ENCODE measurements at regions not wholly inside any gene's neighbourhood (a gene's known extent, or its start where the extent isn't known, plus 50 kb on each side); places are given as distances from the start of the nearest gene placed in this dataset.

- TF ChIP-seq CTCF (IDR thresholded peaks at IDR 0.05), result no peak
- TF ChIP-seq SIN3A (IDR thresholded peaks at IDR 0.05; ENCODE audit: borderline replicate concordance, insufficient read depth, low read depth, low read length), result no peak
- TF ChIP-seq, protein P1, sequence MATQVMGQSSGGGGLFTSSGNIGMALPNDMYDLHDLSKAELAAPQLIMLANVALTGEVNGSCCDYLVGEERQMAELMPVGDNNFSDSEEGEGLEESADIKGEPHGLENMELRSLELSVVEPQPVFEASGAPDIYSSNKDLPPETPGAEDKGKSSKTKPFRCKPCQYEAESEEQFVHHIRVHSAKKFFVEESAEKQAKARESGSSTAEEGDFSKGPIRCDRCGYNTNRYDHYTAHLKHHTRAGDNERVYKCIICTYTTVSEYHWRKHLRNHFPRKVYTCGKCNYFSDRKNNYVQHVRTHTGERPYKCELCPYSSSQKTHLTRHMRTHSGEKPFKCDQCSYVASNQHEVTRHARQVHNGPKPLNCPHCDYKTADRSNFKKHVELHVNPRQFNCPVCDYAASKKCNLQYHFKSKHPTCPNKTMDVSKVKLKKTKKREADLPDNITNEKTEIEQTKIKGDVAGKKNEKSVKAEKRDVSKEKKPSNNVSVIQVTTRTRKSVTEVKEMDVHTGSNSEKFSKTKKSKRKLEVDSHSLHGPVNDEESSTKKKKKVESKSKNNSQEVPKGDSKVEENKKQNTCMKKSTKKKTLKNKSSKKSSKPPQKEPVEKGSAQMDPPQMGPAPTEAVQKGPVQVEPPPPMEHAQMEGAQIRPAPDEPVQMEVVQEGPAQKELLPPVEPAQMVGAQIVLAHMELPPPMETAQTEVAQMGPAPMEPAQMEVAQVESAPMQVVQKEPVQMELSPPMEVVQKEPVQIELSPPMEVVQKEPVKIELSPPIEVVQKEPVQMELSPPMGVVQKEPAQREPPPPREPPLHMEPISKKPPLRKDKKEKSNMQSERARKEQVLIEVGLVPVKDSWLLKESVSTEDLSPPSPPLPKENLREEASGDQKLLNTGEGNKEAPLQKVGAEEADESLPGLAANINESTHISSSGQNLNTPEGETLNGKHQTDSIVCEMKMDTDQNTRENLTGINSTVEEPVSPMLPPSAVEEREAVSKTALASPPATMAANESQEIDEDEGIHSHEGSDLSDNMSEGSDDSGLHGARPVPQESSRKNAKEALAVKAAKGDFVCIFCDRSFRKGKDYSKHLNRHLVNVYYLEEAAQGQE (IDR thresholded peaks at IDR 0.05; ENCODE audit: insufficient read depth in 1 of 2, low read depth in 2 of 2, low read length in 1 of 2), result no peak
- TF ChIP-seq POLR2AphosphoS5 (IDR thresholded peaks at IDR 0.05; ENCODE audit: low read depth, low read length), result no peak
- no peak for TF ChIP-seq TCF7L2 (IDR thresholded peaks at IDR 0.05; ENCODE audit: low read depth, low read length)
Observed at GRCh38 chr15:69943637-69944036, 154.1 kb downstream of the TLE3 start.
